ENCODE measurements at regions not wholly inside any gene's neighbourhood (a gene's known extent, or its start where the extent isn't known, plus 50 kb on each side); places are given as distances from the start of the nearest gene placed in this dataset.

GRCh38 chr3:64792445-64792844 lies 104.6 kb upstream of the ADAMTS9 start:
- TF ChIP-seq POLR2AphosphoS5 (IDR thresholded peaks at IDR 0.05) (no peak), CTCF (IDR thresholded peaks at IDR 0.05) (no peak), POLR2A (IDR thresholded peaks at IDR 0.05) (no peak)
